LoVo (cell line): ENCODE measurements at regions not wholly inside any gene's neighbourhood (a gene's known extent, or its start where the extent isn't known, plus 50 kb on each side); places are given as distances from the start of the nearest gene placed in this dataset.

Experiments
- DNase-seq: peaks from one replicate; pipeline ENCODE4 v3.0.0-alpha.2; 2016; ENCODE audit warnings: low spot score

DNA sequence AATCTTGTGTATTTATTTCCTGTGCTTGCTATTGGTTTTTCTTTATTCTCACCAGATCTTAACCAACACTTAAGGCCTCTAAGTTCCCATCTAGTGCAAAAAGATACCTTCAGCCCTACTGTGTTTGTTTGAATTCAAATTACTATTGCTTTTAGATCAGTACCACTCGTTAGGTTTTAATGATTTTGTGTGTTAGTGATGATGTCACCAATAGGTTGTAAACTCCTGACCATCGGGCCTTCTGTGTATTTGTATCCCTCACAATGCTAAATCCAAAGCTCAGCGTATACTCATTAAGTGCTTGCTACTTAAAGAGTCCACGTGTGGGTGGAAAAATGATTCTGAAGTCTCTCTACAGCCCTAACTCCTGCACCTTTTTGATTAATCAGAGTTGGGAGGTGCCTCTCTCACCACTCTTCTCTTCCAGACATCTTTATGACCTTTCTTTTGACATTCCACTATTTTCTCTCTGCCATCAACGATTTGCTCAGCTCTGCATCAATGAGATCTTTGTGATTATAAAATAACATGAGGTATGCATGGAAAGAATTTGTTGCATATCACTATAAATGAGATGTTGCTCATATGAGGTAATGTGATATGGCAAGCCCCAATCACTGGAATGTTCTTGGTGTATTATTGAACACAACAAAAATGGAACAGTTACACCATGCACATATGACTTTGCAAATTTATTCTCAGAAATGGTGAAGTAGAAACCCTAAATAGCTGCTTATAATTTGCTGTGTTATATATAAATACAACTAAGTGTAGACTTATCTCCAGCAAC, 55.1 kb upstream of the LAMA2 start:
- DNase-seq, result no peak

- no peak for DNase-seq
These were observed 56.3 kb upstream of the LAMA2 start for GRCh38 chr6:128826606-128827005.

GRCh38 chr6:128822271-128822670, 60.7 kb upstream of the LAMA2 start:
- no peak for DNase-seq

- no peak for DNase-seq
These were observed 61.8 kb upstream of the LAMA2 start for GRCh38 chr6:128821116-128821515.

DNA sequence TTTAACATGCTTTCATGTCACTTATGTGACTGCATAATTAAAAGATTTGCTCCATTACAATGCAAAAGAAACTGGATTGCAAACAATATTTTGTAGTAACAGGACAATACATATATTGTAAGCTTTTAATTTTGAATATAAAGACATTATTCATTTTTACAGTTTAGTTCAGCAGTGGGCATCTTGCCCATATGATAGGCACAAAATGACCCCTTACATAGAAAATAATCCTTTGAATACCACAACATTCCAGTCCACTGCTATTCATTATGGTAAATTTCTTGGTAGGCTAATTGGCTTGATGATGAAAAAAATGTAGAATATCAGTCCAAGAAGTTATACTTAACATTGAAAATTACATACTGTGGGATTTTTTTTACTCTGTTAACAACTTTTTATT, 74.1 kb upstream of the LAMA2 start:
- DNase-seq, result no peak

DNA sequence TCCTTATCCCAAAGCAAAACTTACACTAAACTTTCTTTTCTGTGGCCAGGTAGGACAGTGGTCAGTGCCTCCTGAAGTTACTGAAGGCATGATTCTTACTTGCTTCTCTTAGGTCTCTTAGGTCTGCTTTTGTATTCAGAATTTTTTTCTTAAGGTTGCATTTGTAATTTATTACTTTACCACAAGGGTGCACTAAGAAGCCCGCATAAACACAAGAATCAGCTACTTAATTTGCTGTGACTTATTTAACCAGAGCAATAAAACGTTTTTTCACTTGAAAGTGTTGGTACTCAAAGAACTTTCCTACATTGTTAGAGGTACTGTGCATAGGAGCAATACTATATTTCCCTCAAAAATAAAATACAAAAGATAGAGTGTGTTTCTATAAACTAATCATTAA, 75.4 kb upstream of the LAMA2 start:
- peak; percentile 38 for DNase-seq

DNA sequence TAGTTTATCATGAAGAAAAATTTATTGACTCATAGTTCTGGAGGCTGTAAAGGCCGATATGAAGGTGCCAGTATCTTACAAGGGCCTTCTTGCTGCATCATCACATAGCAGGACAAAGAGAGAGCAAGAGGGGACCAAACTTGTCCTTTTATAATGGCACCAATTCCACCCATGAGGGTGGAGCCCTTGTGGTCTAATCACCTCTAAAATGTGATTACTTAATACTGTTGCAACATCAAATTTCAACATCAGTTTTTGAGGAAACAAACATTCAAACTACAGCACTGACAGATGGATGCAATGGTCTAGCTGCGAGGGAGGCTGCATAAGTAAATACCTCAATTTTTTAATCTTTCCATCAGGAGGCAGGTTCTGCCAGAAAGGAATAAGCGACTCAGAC, 76.7 kb upstream of the LAMA2 start:
- DNase-seq, result no peak

- no peak for DNase-seq
These were observed 79.0 kb upstream of the LAMA2 start for GRCh38 chr6:128803911-128804310.

DNA sequence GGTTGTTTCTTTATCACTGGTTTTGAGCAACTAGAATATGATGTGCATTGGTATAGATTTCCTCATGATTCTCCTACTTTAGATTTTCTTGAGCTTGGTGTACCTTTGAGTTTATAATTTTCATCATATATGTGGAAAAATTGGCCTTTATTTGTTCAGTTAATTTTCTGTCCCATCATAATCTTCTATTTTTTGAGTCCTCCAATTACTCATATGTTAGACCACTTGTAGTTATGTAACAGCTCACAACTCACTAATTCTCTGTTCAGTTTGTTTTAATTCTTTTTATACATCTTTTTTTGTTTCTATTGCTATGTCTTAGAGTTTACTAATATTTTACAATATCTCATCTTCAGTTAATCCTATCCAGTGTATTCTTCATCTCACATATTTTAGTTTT, 81.3 kb upstream of the LAMA2 start:
- DNase-seq, result no peak

GRCh38 chr6:128784266-128784665, 98.7 kb upstream of the LAMA2 start:
- no peak for DNase-seq

- no peak for DNase-seq
These were observed 114.8 kb upstream of the LAMA2 start for GRCh38 chr6:128768187-128768586.

DNA sequence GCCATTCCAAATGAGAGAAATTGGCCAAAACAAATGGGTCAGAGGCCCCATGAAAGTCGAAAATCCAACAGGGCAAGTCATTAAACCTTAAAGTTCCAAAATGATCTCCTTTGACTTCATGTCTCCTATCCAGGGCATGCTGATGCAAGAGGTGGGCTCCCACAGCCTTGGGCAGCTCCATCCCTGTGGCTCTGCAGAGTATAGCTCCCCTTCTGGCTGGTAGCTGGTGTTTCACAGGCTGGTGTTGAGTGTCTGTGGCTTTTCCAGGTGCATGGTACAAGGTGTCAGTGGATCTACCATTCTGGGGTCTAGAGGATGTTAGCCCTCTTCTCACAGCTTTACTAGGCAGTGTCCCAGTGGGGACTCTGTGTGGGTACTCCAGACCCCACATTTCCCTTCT, 115.2 kb upstream of the LAMA2 start:
- DNase-seq, result no peak

- no peak for DNase-seq
These were observed 115.8 kb upstream of the LAMA2 start for GRCh38 chr6:128767150-128767549.

- DNase-seq, result no peak
These were observed 119.2 kb upstream of the LAMA2 start for GRCh38 chr6:128763599-128764300.

DNA sequence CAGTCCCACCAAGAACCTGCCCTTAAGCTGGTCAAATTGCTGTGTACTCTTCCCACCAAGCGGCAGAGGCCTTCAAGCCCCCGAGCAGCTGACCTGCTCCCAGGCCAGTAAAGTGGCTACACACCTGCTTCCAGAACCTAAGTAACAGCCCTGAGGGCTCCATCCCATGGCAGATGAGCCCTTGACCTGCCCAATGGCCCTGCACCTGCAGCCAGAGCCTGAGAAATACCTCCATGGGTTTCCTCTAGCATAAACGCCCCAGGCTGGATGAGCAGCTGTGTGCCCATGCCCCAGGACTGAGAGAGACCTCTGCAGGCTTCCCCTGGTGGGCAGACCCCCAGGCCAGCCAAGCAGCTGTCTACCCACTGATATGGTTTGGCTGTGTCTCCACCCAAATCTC, 123.0 kb upstream of the LAMA2 start:
- no peak for DNase-seq

DNA sequence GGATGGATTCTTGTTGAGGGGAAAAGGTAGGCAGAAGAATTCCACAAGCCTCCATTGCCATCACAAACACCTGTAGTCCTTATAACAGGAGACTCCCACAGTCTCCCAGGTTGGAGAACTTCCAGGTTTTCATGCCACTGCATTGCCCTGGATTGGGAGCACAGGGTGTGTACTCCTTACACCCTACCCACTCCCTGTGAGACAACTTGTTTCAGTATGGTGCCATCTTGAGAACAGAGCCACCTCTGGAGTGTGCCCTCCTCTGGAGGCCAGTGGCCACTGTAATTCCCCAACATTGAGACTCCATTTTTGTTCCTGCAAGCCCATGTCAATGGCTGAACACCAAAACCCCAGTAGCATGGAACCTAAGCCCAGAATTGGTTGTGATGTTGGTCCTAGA, 123.5 kb upstream of the LAMA2 start:
- DNase-seq, result no peak

GRCh38 chr6:128757961-128758360, 125.0 kb upstream of the LAMA2 start:
- DNase-seq, result no peak

GRCh38 chr6:128754658-128755256, 128.2 kb upstream of the LAMA2 start:
- no peak for DNase-seq

DNA sequence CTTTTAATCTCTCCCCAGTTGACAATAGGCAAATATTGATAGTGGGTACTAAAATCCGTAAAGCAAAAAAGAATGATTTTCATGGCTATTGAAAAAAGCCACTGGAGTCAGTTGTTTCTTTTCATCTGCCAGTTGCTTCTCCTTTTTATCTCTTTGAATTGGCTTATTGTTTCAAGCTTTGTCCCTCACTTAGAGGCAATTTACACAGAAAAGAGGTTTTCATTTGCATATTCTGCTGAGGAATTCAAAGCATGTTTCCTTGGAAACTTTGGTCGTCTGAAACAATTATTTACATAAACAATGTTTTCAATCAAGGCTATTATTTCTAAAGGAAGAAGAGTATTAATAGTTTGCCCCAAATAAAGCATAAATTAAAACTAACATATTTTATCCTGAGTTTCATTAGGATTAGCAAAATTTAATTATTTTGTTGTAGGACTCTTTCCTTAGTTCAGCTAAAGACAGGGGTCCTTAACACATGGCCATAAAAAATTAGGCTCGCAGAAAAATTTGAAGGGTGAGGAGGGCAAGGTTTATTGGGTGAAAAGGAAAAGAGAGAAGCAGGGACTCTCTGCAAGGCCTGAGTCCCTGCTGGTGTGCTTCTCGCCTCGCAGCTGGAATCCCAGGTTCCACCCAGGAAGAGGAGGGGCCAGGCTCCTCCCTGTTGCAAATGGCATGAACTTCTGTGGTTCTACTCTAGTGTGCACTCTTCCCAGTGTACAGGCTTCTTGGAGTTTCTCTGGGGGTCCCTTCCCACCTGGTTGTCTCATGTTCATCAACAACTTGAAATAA, 138.8 kb upstream of the LAMA2 start:
- DNase-seq, result no peak

DNA sequence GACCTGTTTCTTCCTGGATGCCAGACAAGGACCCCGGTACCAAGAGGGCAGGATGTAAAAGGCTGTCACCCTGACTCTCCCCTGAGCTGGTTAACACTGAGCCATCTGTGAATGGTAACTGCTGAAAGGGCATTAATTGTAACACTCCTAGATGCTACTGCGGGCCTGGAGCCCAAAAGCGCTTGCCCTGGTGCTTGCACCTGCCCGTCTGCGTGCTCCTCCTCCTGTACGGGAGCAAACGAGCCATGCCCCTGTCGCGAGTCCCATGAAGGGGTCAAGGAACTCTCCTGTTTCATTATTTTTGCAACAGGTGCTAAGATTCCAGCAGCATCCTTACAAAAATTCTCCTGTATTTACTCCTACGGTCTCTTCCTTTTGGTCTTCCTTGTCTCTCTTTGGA, 140.0 kb upstream of the LAMA2 start:
- DNase-seq, result no peak

GRCh38 chr6:128740951-128741350, 142.0 kb upstream of the LAMA2 start:
- DNase-seq, result no peak

GRCh38 chr6:128739112-128739511, 143.8 kb upstream of the LAMA2 start:
- peak; percentile 41 for DNase-seq

GRCh38 chr6:128738112-128738511, 144.8 kb upstream of the LAMA2 start:
- DNase-seq, result peak; percentile 18
